Fibroblast of the aortic adventitia (primary cell): ENCODE measurements at regions not wholly inside any gene's neighbourhood (a gene's known extent, or its start where the extent isn't known, plus 50 kb on each side); places are given as distances from the start of the nearest gene placed in this dataset.
A peak's percentile ranks its signal among the peaks of the same experiment; 100 is the strongest.
"Not testable (repeated sequence)": the region's sequence is repeated elsewhere in the genome, so short reads cannot be mapped to it uniquely, and the experiment has no call there.

ENCODE experiments used
- DNase-seq: peaks from one replicate; pipeline ENCODE4 v3.0.0-alpha.2; 2010; ENCODE audit warnings: low read depth
- H3K4me3 ChIP-seq: 2 replicates; pipeline ENCODE4 v1.5.1; 2011; ENCODE audit warnings: low read depth, mild to moderate bottlenecking, control low read depth, low read length, moderate library complexity
- TF ChIP-seq, protein P1 (sequence below): IDR thresholded peaks from 2 replicates; pipeline ENCODE4 v1.5.1; 2011; ENCODE audit warnings: mild to moderate bottlenecking, low read length, control low read depth, inconsistent platforms; ENCODE audit not compliant: insufficient read depth

DNA sequence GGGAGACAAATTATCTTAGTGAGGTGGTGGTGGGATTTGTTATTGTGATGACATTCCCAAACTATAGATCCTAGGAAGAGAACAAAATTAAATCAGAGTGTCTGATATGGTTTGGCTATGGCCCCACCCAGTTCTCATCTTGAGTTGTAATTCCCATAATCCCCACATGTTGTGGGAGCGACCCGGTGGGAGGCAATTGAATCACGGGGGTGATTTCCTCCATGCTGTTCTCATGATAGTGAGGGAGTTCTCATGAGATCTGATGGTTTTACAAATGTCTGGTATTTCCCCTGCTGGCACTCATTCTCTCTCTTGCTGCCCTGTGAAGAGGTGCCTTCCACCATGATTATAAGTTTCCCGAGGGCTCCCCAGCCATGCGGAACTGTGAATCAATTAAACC is 62.0 kb downstream of the RPL22L1 start:
- no peak for DNase-seq
- no peak overlapping the region for H3K4me3 ChIP-seq
- TF ChIP-seq, protein P1, sequence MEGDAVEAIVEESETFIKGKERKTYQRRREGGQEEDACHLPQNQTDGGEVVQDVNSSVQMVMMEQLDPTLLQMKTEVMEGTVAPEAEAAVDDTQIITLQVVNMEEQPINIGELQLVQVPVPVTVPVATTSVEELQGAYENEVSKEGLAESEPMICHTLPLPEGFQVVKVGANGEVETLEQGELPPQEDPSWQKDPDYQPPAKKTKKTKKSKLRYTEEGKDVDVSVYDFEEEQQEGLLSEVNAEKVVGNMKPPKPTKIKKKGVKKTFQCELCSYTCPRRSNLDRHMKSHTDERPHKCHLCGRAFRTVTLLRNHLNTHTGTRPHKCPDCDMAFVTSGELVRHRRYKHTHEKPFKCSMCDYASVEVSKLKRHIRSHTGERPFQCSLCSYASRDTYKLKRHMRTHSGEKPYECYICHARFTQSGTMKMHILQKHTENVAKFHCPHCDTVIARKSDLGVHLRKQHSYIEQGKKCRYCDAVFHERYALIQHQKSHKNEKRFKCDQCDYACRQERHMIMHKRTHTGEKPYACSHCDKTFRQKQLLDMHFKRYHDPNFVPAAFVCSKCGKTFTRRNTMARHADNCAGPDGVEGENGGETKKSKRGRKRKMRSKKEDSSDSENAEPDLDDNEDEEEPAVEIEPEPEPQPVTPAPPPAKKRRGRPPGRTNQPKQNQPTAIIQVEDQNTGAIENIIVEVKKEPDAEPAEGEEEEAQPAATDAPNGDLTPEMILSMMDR, result no peak

DNA sequence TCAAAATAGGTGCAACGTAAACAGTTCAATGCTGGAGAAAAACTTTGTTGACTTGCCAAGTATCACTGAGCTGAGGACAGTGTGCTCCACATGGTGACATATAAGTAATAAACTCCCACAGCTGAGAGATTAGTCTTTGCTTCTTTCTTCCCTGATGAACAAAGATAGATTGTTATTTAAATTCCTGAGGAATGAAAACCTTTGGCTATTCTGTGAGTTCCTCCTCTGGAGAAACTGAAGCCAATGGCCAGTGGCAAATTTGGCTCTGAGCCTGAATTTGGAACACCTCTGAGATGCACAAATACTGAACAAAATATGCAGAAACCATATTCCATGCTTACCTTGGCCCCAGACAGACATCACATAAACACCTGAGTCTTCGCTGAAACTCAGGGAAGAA is 63.3 kb downstream of the RPL22L1 start:
- no peak overlapping the region for H3K4me3 ChIP-seq
- DNase-seq, result no peak
- TF ChIP-seq, protein P1, result no peak

GRCh38 chr3:170806141-170806540 is 63.9 kb downstream of the RPL22L1 start:
- no peak overlapping the region for H3K4me3 ChIP-seq
- DNase-seq, result no peak
- TF ChIP-seq, protein P1, result no peak

- DNase-seq, result not testable (repeated sequence)
Observed at GRCh38 chr3:170805296-170805695, 64.7 kb downstream of the RPL22L1 start.

DNA sequence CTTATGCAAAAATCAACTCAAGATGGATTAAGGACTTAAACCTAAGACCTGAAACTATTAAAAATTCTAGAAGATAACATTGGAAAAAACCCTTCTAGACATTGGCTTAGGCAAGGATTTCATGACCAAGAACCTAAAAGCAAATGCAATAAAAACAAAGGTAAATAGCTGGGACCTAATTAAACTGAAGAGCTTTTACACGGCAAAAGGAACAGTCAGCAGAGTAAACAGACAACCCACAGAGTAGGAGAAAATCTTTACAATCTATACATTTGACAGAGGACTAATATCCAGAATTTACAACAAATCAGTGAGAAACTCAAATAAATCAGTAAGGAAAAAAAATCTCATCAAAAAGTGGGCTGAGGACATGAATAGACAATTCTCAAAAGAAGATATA is 65.4 kb downstream of the RPL22L1 start:
- H3K4me3 ChIP-seq, DNase-seq: not testable (repeated sequence)

More at GRCh38 chr3:170805296-170805695, 64.7 kb downstream of the RPL22L1 start:
- not testable (repeated sequence) for H3K4me3 ChIP-seq

DNA sequence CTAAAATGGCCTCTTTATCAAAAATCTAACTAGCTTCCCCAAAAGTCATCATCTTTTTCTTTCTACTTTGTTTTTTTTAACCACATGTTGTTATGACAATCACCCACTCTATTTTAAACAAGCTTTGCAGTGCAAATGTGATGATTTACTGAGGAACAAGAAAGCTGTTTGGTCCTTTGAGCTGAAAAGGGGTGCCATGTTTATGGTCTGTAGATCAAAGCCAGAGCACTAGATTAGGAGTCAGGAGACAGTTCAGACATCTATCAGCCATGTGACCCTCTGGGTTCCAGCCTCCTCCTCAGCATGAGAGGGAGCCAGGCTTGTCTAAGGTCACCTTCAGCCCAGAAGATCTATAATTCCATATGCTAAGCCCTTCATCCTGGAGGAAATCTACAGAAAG is 65.9 kb downstream of the RPL22L1 start:
- H3K4me3 ChIP-seq, result no peak overlapping the region
- no peak for DNase-seq
- TF ChIP-seq, protein P1, result no peak

GRCh38 chr3:170802164-170803151 is 67.5 kb downstream of the RPL22L1 start:
- H3K4me3 ChIP-seq, result no peak overlapping the region
- TF ChIP-seq, protein P1, result no peak
- DNase-seq, result peak; percentile 99

GRCh38 chr3:170801597-170801996 is 68.4 kb downstream of the RPL22L1 start:
- TF ChIP-seq, protein P1, result no peak
- no peak for DNase-seq
- no peak overlapping the region for H3K4me3 ChIP-seq

DNA sequence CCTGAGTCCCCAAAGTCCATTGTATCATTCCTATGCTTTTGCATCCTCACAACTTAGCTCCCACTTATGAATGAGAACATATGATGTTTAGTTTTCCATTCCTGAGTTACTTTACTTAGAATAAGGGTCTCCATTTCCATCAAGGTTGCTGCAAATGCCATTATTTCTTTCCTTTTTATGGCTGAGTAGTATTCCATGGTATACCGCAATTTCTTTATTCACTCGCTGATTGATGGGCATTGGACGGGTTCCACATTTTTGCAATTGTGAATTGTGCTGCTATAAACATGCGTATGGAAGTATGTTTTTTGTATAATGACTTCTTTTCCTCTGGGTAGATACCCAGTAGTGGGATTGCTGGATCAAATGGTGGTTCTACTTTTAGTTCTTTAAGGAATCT is 69.7 kb downstream of the RPL22L1 start:
- DNase-seq, H3K4me3 ChIP-seq: not testable (repeated sequence)
